NCI-H510A treated with DMSO at 0.1 percent for 48 hours (cell line): ENCODE measurements at regions not wholly inside any gene's neighbourhood (a gene's known extent, or its start where the extent isn't known, plus 50 kb on each side); places are given as distances from the start of the nearest gene placed in this dataset.
"Not testable (repeated sequence)": the region's sequence is repeated elsewhere in the genome, so short reads cannot be mapped to it uniquely, and the experiment has no call there.

Source experiments
- DNase-seq: peaks from one replicate; lab custom pipeline; 2025; lab: John Stamatoyannopoulos, UW

DNA sequence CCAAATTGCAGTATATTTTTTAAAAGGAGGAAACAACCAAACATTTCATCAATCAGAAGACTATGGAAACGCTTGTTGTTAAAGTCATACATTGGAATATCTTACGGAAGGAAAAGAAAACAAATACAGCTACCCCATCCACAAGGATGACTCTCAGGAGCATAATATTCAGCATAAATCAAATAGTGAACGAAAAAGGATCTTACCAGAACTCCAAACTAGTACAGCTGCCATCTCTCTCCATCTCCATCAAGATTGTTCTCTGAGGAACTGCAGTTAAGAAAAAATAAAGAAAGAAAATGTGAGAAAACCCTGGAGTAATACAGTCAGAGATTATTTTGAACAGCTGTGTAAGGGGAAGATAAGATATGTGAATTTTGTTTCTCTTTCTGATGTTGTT, 299.8 kb upstream of the CNTN5 start:
- no peak for DNase-seq

DNA sequence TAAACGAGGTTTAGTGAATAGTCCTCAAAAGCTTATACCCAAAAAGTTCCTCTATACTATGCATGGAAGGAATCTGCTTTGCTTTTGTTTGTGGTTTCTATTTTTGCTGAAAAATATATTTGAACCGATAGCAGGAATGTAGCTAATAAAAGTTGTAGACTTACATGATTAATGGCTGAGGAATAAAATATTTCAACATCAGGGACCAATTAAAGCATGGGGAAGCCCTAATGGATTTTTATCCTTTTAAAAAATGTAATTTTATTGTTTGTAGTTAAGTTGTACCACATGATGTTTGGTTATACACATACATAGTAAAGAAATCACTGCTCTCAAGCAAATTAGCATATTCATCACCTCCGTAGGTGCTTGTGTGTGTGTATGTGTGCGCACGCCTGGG, 295.3 kb upstream of the CNTN5 start:
- no peak for DNase-seq

DNA sequence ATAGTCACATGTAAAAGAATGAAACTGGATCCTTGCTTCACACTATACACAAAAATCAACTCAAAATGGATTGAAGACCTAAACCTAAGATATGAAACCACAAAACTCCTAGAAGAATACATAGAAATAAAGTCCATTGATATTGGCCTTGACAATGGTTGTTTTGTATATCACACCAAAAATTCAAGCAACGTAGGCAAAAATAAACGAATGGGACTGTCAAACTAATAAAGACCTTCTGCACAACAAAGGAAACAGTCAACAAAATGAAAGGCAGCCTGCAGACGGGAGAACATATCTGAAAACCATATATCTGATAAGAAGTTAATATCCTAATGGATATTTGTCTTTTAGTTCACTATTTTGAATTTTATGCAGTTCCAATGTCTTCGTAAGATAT, 292.3 kb upstream of the CNTN5 start:
- DNase-seq, result no peak

DNA sequence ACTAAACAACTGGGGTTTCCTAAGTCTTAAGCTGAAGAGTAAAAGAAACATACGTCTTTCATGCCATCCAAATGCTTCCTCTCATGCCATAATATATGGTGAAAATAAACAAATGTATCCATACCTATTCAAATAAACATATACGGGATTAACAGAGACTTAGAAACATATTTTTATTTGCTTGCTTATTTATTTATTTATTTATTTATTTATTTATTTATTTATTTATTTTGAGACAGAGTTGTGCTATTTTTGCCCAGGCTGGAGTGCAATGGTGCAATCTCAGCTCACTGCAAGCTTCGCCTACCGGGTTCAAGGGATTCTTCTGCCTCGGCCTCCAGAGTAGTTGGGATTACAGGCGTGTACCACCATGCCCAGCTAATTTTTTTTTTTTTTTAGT, 291.6 kb upstream of the CNTN5 start:
- DNase-seq, result no peak

DNA sequence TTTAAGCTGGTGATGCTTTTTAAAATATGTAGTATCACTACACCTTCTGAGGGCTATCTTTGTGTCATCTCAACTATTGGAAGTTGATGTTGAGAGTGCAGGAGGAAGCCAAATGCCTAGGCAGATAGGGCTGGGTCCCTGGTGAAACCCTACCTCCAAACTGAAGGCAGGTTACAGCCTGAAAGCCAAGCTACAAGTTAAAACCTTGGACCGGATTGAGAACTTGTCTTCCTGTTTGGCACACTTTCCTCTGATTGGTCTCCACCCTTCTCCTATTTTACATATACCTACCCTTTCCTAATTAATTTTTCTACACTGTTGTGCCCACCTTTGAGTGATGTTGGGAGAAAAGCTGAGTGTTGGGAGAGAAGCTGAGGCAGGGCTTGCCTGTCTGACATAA, 287.8 kb upstream of the CNTN5 start:
- no peak for DNase-seq

DNA sequence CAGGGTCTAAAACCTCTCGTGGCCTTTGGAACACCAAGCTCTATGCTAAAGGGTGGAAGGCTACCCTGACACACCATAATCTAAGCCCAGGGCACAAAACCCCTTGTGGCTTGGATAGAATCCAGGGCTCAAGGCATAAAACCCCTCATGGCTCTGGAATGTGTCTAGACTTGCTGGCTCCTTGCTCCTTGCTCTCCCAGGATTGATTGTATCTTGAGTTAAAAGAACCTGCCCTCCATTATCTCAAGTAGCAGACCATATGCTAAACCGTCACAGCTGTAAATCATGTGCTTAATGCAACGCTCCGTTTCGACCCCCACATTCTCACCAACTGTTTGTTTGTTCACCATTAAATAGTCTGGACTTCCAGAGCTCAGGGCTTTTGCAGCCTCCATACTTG, 287.4 kb upstream of the CNTN5 start:
- DNase-seq, result not testable (repeated sequence)

DNA sequence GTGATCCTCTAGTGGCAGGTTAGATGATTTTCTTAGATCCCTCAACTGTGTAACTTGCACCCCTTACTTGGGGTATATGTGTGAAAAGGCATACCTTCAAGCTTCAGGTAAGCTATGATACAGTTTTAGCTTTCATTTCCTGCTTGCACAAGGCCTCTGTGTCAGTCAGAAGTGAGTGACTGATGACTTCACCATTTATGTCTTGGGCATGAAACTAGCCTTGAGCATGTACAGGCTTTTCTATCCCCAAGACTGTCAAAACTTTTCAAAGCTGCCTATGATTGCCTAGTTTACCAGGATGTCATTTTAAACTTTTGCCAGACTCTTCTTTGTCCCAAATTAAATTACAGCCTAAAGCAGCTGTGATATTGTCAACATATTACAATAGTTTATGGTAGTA, 286.1 kb upstream of the CNTN5 start:
- DNase-seq, result no peak

DNA sequence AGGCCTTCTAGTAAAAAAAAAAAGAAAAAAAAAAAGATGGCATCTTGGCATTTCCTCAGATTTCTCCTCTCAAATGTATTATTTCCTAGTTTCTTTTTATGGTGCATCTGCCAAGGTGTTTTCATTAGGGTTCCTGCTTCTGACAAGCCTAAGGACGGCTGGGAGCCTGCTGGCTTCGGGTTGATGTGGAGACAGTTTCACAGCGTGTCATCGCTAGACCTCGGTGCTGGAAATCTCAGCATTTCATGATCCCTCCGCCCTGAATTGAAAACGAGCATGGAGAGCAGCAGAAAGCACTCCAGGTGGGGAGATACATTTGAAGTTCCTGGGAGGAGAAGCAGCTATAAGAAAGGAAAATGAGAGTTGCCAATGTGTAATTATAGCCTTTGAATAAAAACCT, 283.9 kb upstream of the CNTN5 start:
- DNase-seq, result no peak

DNA sequence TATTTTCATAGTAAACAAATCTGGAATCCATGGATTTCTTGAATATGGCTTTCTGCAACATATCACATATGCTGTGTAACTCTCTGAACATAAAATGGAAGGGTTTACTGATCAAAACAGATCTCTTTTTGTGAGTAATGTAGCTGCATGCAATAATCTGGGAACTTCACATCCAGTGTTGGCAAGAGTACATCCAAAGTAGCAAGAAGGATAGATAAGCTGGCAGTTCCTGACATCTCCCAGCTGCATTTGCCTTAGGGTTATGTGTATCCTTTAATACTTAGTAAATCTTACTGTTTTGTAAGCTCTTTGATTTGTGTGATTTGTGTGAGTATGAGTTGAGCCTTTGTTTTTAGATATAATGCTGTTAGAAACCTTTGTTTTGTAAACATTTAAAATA, 280.4 kb upstream of the CNTN5 start:
- no peak for DNase-seq

DNA sequence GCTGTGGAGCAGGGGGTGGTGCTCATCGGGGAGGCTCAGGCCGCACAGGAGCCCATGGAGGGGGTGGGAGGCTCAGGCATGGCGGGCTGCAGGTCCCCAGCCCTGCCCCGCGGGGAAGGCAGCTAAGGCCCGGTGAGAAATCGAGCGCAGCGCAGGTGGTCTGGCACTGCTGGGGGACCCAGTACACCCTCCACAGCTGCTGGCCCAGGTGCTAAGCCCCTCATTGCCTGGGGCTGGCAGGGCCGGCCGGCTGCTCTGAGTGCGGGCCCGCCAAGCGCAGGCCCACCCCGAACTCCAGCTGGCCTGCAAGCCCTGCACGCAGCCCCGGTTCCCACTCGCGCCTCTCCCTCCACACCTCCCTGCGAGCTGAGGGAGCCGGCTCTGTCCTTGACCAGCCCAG, 257.3 kb upstream of the CNTN5 start:
- not testable (repeated sequence) for DNase-seq

DNA sequence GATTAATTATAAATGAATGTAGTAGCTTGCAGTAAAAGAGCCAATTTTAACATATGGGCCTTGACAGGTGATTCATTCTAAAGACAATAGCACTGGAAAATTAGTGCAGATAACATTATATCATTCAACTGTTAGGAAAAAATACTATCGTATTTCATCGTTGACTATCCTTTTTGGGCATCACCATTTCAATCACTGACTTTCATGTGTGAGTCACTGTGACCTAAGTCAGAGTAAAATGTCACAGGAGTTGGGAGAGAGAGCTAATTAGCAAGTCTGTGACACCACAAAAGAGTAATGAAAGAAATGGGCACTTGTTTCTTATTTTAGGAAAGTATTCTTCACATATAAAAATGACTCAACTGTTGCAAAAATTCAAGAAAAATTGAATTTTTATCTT, 253.8 kb upstream of the CNTN5 start:
- no peak for DNase-seq

DNA sequence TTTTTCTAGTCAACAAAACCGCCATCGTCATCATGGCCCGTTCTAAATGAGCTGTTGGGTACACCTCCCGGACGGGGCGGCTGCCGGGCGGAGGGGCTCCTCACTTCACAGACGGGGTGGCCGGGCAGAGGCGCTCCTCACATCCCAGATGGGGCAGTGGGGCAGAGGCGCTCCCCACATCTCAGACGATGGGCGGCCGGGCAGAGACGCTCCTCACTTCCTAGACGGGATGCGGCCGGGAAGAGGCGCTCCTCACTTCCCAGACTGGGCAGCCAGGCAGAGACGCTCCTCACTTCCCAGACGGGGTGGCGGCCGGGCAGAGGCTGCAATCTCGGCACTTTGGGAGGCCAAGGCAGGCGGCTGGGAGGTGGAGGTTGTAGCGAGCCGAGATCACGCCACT, 250.7 kb upstream of the CNTN5 start:
- not testable (repeated sequence) for DNase-seq

DNA sequence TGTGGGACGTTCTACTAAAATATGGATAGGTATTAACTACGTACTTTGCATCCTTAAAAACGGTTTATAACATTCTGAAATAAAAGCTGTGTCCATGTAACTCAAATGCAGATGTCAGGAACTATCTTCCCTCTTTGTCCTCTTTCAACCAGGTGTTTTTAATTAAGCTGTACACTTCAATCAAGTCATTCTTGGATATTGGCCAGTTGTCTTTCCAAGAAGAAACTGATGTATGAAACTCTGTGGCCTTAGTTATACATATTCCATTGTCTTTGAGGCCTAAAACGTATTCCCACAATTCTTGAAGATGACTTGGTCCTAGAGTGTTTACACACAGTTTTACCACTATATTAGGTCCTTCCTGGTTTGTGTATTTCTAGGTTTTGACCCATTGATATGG, 249.0 kb upstream of the CNTN5 start:
- DNase-seq, result no peak

DNA sequence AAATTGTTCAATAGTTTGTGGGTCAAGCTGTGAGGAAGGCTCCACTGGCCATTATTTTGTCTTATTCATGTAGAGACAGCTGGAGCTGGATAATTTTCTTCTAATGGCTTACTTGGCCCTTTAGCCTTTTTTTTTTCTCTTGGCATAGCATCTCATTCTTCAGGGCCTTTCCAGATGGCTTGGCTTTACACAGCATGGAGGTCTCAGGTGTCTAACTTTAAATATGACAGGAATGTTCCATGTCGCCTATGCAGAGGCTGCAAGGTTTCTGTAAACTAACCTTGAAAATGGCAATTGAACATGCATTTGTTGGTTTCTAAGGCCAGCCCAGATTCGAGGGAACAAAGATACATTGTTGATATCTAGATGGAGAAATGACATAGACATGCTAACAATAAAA, 247.9 kb upstream of the CNTN5 start:
- DNase-seq, result no peak

DNA sequence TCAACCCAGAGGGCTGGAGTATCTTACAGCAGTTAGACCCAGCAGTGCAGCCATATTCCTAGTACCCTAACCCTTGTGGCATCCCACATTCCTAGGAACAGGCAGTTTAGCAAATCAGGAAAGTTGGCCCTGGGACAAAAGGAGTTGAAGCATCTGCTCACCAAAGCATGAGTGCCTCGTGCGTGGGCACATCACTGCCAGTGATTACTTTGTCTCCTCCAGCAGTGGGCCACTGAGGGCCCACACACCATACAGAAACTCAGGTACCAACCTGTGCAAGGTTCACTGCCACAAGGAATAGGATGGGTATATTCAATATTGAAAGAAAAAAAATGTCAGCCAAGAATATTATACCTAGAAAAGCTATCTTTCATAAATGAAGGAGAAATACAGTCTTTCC, 227.5 kb upstream of the CNTN5 start:
- no peak for DNase-seq

DNA sequence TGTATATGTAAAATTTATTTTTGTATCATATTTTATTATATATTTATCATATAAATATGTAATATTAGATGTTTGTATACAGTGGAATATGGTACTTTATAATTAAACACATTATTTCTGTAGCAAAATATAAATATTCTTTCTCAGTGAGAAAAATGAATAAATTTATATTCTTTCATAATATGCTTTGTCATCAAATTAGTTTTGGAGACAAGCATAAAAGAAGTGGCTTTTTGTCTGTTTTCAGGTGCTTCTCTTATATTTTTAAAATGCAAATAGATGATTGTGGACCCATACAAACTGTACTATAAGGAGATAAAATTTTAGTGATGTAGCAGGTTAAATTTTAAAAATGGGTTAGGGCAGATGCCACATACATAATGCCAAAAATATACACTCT, 222.4 kb upstream of the CNTN5 start:
- no peak for DNase-seq

DNA sequence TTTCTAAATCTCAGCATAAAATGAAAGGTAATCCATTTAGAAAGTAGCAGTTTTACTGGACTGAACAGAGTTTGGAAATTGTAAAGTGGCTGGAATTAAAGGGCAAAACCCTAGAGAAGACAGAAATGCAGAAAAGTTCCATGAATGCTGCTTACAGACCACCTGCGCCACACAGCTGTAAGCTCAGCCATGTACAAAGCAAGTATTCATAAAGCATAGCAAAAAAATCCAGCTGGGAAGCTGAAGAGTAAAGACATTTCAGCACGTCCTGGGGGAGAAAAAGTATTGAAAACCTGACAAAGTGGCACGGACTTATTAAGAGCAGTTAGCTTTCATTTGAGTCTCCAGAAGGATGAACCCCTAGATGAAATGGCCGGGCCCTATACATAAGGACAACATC, 220.1 kb upstream of the CNTN5 start:
- no peak for DNase-seq

DNA sequence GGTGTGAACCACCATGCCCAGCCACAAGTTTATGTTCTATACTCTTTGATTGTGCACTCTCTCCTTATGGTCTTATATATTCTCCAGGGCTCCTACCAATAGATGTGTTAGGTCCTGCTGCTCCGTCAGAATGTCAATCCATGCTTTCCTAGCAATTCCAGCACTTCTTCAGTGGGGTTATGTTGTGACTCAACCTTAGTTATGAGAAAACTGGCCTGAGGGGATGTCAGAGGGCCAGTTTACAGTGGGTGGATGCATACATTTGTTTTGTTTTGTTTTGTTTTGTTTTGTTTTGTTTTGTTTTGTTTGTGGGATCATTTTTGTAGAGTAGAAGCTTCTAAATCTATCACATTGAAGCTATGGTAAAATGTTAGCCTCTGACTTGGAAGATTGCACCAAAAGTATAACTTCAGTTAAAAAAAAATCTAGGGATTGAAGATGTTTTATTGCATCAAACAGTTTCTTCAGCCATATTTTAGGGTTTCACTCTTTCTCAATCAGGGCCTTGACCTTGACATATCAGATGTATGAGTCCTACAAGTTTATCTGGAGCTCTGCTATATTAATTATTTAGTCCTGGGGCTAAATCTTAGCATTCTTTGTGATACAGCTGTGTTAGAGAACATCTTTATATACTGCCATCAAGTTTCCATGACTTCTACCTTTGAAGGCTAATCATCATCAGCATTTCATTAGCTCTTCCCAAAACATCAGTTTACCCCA, 191.6 kb upstream of the CNTN5 start:
- no peak for DNase-seq

DNA sequence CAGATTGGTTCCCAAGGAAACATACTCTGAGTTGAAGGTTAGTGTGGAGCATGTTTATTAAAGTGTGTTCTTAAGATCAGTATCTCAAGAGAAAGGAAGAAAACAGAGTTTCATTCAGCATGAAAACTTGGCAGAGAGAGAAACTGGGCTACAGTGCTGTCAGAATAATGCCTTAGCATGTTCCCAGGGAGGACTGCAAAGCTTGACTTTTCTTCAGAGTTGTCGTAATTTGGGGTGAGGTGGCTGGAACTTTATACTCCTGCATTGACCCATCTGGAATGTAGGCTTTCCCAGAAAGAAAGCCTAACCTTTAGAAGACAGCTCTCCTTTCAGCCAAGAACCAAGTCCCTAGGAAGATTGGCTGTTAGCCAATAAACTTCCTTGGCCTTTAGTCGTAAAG, 190.8 kb upstream of the CNTN5 start:
- DNase-seq, result no peak

DNA sequence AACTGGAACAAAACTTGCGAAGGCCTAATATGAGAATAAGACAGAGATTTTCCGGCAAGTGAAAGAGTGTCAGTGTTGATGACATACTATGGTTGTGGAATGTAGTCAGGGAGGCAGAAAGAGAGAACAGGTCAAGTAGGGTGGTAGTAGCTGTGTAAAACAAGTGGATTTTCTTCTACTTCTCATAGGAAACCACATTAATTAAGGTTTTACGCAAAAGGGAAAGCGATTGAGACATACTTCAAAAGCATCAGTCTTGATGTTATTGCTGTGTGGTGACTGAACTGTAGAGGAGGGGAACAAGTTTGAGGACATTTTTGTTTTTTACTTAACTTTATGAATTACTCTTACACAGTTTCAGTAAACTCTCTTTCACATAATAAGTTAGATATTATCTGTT, 186.0 kb upstream of the CNTN5 start:
- no peak for DNase-seq

DNA sequence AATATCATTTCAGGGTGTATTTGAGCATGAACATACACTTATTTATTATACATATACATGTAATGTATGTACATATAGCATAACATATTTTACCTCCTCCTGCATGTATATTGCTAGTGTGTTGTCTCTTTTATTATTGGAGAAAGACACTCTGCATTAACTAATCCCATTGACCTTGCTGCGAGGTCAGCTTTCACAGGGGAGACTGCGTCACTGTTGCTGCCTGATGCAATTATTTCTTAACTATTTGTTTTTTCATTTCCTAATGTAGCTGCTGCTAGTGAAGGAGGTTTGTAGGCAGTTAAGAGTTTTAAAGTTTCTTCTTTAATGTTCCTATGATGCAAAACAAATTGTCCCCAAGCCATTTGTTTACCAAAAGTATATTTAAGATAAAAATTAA, 185.4 kb upstream of the CNTN5 start:
- DNase-seq, result no peak

DNA sequence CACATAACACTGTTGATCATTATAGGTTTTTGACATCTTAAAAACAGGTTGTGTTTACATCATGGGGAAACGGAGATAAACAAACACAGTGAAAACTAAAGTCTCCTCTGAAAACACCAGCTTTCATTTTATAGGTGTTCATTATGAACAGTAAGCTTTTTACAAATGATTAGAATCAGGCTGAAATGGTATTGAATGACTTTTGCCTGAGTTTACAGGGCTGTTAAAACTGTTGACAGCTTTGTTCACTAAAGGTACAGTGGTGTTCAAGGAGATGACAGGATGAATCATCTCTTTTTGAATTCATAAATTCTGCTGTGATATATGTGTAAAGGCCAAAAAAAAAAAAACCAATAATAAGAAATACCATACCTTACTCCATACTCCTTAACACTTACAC, 184.6 kb upstream of the CNTN5 start:
- DNase-seq, result no peak

DNA sequence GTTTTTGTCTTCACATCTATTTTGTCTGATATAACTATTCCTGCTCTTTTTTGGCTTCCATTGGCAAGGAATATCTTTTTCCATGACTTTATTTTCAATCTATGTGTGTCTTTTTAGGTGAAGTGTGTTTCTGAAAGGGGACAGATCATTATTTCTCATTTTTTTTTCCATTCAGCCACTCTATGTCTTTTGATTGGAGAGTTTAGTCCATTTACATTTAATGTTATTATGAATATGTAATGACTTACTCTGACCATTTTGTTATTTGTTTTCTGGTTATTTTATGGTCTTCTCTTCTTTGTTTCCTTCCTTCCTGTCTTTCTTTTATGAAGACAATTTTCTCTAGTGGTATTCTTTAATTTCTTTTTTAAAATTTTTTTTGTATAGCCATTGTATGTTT, 178.6 kb upstream of the CNTN5 start:
- DNase-seq, result no peak

DNA sequence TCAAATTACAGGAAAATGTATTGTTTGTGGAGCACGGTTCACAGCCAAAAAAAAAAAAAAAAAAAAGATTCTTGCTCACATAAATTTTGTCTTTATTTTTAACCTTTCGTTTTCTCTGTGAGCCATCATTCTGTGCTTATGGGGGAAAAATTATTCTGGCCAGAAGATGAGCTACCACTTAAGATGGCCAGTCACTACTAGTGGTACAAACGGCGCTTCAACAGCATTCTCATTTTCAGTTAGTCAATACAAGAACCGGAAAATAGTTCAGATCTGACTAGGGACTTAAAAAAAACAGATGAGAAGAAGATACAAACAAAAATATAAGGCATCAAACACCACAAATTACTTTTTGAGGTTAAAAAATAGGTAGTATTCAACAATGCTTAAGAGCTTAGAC, 158.6 kb upstream of the CNTN5 start:
- no peak for DNase-seq

DNA sequence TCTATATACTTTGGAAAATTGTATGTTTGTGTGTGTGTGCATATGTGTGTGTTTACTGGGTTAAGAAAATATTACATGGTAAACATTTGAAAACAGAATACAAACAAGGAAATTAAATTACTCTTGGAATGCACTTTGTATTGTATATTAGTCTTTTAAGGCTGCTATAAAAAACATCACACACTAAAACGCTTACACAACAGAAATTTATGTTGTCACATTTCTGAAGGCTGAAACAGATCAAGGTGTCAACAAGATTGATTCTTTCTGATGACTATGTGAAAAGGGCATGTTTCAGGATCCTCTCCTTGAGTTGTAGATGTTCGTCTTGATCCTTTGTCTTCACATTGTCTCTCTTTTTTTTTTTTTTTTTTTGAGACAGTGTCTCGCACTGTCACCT, 149.1 kb upstream of the CNTN5 start:
- no peak for DNase-seq
